D721Med (cell line): ENCODE measurements at regions not wholly inside any gene's neighbourhood (a gene's known extent, or its start where the extent isn't known, plus 50 kb on each side); places are given as distances from the start of the nearest gene placed in this dataset.
A peak's percentile ranks its signal among the peaks of the same experiment; 100 is the strongest.

ENCODE experiments used
- DNase-seq: peaks from one replicate; pipeline ENCODE4 v3.0.0; 2011; ENCODE audit warnings: low spot score; ENCODE audit not compliant: insufficient read length
- FAIRE-seq: peaks from 2 replicates; lab custom pipeline; 2011; peaks lifted over from hg19 to GRCh38; lab: Jason Lieb, UNC
- CTCF ChIP-seq: IDR thresholded peaks from 2 replicates; pipeline ENCODE4 v1.5.1; 2012; ENCODE audit warnings: mild to moderate bottlenecking, control low read depth; ENCODE audit not compliant: insufficient read depth; ENCODE audit errors: missing control alignments

- no peak for TF ChIP-seq CTCF
- FAIRE-seq = no peak
- no peak for DNase-seq
Observed at GRCh38 chr5:161095953-161096352, 243.9 kb upstream of the ATP10B start.

GRCh38 chr5:161094411-161094810 is 242.4 kb upstream of the ATP10B start:
- no peak for TF ChIP-seq CTCF
- FAIRE-seq = no peak
- DNase-seq = no peak

- no peak for TF ChIP-seq CTCF
- DNase-seq = no peak
- no peak for FAIRE-seq
Observed at GRCh38 chr5:161093100-161093499, 241.1 kb upstream of the ATP10B start.

GRCh38 chr5:161089569-161089968 is 237.6 kb upstream of the ATP10B start:
- TF ChIP-seq CTCF = no peak

GRCh38 chr5:161086461-161086860 is 234.4 kb upstream of the ATP10B start:
- DNase-seq (no peak), FAIRE-seq (no peak)
- no peak for TF ChIP-seq CTCF

More at GRCh38 chr5:161089569-161089968, 237.6 kb upstream of the ATP10B start:
- DNase-seq (no peak), FAIRE-seq (peak; percentile 25)

- DNase-seq (no peak), FAIRE-seq (no peak)
- TF ChIP-seq CTCF = no peak
Observed at GRCh38 chr5:161085056-161085455, 233.0 kb upstream of the ATP10B start.

GRCh38 chr5:161084115-161084514 is 232.1 kb upstream of the ATP10B start:
- no peak for DNase-seq
- TF ChIP-seq CTCF = no peak
- no peak for FAIRE-seq
